ENCODE measurements at regions not wholly inside any gene's neighbourhood (a gene's known extent, or its start where the extent isn't known, plus 50 kb on each side); places are given as distances from the start of the nearest gene placed in this dataset.

DNA sequence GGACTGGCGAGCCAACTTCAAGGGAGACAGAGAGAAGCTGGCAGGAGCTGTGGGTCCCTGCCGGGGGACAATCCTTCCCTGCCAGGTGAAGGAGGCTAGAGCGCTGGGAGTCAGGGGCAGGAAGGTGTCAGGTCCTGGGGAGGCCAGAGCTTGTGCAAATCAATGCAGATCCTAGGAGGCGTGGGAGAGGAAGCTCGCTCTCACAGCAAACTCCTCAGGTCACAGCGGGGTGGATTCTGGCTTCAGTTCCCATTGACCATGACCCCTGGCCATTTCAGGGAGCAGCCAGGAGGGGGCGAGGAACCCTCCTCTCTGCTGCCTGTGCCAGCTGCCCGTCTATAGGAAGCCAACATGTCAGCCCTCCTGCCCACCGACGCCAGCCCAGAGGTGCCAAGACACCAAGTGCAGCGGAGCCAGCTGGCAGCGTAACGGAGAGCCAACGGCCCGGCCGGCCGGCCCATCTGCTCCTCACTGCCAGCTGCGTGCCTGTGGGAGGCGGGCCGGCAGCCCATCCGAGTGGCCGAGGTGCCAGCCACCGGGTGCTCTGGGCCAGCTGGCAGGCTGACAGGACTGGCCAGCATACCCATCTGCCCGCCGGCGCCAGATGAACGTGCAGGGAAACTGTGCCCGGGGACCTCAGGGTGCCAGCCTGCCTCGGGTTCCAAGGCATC is 374.8 kb downstream of the MIAT start:
- no peaks in the 10 kb centered on the region for H3K27me3 ChIP-seq (ENCODE audit: insufficient read depth, low read length)
- H3K36me3 Mint-ChIP-seq: no peaks in the 10 kb centered on the region
- no peak overlapping the region for H3K27ac ChIP-seq (ENCODE audit: low read depth, low read length)
- intact Hi-C loops (cut with micrococcal nuclease): no loop called here
- no peaks in the 10 kb centered on the region for H3K36me3 ChIP-seq (ENCODE audit: insufficient read depth, low read length)
- no peak for DNase-seq
- no peak overlapping the region for H3K4me3 ChIP-seq (ENCODE audit: low read length in 2 of 2)
- no peak overlapping the region for H3K27ac Mint-ChIP-seq
- peaks cover 6 to 17% of the 10 kb centered on the region in 2 donors for H3K27me3 Mint-ChIP-seq
- no peak overlapping the region for H3K4me3 Mint-ChIP-seq
- H3K4me1 Mint-ChIP-seq: no peaks in the 10 kb centered on the region
- H3K9me3 Mint-ChIP-seq: peaks cover 0 to 13% (median 1%) of the 10 kb centered on the region in 8 donors
- ChIA-PET POLR2A (ENCODE audit: partially characterized antibody) (no interaction called here), CTCF (ENCODE audit: partially characterized antibody) (no interaction called here)
- no peaks in the 10 kb centered on the region for H3K9me3 ChIP-seq (ENCODE audit: control insufficient read depth in 1 of 2, low read length in 2 of 2)
- no peaks in the 10 kb centered on the region for H3K4me1 ChIP-seq (ENCODE audit: insufficient read depth, low read length)

DNA sequence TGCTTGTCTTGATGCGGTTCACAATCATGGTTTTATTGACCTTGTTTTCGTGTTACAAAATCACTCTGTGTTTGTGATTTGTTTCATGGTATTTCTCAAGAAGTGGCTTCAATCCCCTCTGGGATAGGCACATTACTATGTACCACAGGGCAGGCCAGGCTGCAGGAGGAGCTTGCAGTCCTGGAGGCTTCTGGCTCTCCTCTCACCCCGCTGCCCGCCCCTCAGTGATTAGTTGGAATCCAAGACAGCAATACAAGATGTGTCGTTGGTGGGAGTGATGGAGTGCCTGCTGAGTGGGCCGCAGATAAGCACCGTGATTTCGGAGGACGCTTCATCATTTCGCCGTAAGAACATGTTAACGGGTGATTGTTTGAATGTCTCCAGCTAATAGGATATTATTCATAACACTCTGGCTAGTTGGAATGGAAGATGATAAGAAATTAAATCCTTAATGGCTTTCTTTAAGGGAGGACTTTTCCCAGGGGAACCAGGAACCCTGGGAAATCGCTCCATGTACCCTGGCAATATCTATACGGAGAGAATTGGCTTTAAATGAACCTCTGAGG is 384.4 kb downstream of the MIAT start:
- Histone ChIP-seq H3K36me3 (ENCODE audit: insufficient read depth, low read length) (no peaks in the 10 kb centered on the region), H3K4me3 (ENCODE audit: low read length in 2 of 2) (no peak overlapping the region), H3K27ac (ENCODE audit: low read depth, low read length) (no peak overlapping the region), H3K4me1 (ENCODE audit: insufficient read depth, low read length) (no peaks in the 10 kb centered on the region), H3K27me3 (ENCODE audit: insufficient read depth, low read length) (no peaks in the 10 kb centered on the region), H3K9me3 (ENCODE audit: control insufficient read depth in 1 of 2, low read length in 2 of 2) (no peaks in the 10 kb centered on the region)
- Mint-ChIP-seq H3K27ac (no peak overlapping the region), H3K4me1 (no peaks in the 10 kb centered on the region), H3K9me3 (peaks cover 0 to 2% (median 0%) of the 10 kb centered on the region in 8 donors), H3K4me3 (no peak overlapping the region), H3K36me3 (no peaks in the 10 kb centered on the region), H3K27me3 (peaks cover 3 to 11% of the 10 kb centered on the region in 2 donors)
- POLR2A ChIA-PET (ENCODE audit: partially characterized antibody): no interaction called here
- CTCF ChIA-PET (ENCODE audit: partially characterized antibody): no interaction called here
- intact Hi-C loops (cut with micrococcal nuclease): no loop called here
- no peak for DNase-seq

DNA sequence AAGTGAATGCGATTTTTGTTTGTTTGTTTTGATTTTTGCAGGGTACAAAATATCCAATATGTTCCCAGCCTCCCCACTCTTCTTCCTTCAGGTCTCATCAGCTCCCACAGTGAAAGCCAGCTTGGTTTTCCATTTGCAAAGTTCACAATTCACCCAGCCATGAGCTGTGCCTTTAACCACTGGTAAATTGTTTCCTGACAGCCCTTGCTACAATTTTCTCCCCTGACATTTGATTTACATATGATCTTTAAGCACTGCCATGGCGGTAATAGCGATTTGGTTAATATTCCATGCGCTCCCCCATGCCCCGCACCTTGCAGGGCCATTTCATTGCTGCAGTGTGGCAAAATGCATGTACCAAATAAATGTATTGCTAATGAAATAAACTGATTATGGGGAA is 385.9 kb downstream of the MIAT start:
- Histone ChIP-seq H3K4me1 (ENCODE audit: insufficient read depth, low read length) (no peaks in the 10 kb centered on the region), H3K27me3 (ENCODE audit: insufficient read depth, low read length) (no peaks in the 10 kb centered on the region), H3K4me3 (ENCODE audit: low read length in 2 of 2) (no peak overlapping the region), H3K9me3 (ENCODE audit: control insufficient read depth in 1 of 2, low read length in 2 of 2) (no peaks in the 10 kb centered on the region), H3K36me3 (ENCODE audit: insufficient read depth, low read length) (no peaks in the 10 kb centered on the region), H3K27ac (ENCODE audit: low read depth, low read length) (no peak overlapping the region)
- Mint-ChIP-seq H3K4me3 (no peak overlapping the region), H3K9me3 (peaks cover 0 to 3% (median 0%) of the 10 kb centered on the region in 8 donors), H3K36me3 (no peaks in the 10 kb centered on the region), H3K4me1 (no peaks in the 10 kb centered on the region), H3K27me3 (peaks cover 3 to 6% of the 10 kb centered on the region in 2 donors), H3K27ac (no peak overlapping the region)
- DNase-seq: no peak
- ChIA-PET CTCF (ENCODE audit: partially characterized antibody) (no interaction called here), POLR2A (ENCODE audit: partially characterized antibody) (no interaction called here)
- intact Hi-C loops (cut with micrococcal nuclease): no loop called here

DNA sequence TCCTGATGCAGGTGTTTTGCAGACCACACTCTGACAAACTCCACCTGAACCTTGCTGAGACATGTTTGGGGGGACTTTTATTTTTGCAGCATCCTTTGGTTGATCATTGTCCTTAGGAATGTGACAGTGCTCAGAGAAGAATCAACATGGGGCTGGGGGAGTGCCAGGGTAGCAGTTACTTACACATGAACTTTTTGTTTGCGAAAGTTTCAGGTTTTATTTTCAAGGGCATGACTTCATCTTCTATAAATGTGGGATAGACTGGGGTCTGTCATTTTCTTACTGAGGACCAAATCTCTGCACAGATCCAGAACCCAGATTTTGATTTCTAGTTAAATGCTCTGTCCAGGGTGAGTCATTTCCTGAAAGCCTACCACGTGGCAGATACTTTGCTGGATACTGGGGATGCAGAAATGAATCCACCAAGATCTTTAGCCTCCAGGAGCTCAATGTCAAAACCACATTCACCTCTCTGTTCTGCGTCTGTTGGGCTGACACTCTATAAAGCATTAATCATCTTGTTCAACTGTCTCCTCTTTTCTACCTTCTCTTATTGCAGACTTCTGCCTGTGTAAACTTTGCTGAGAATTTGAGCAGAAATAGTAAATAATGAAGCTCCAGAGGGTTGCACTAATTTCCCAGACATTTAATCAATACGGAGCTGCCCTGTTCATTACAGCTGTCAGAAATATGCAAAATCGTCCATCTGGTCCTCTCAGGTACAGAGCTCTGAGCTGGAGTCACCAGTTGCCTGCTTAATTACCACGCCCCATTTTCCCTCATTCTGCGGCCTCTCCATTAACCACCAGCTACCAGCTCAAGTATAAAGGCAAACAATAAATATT is 387.9 kb downstream of the MIAT start:
- intact Hi-C loops (cut with micrococcal nuclease): no loop called here
- ChIA-PET CTCF (ENCODE audit: partially characterized antibody) (no interaction called here), POLR2A (ENCODE audit: partially characterized antibody) (no interaction called here)
- H3K4me1 Mint-ChIP-seq: no peaks in the 10 kb centered on the region
- H3K4me3 Mint-ChIP-seq: no peak overlapping the region
- peaks cover 4 to 5% of the 10 kb centered on the region in 2 donors for H3K27me3 Mint-ChIP-seq
- Histone ChIP-seq H3K27ac (ENCODE audit: low read depth, low read length) (no peak overlapping the region), H3K36me3 (ENCODE audit: insufficient read depth, low read length) (no peaks in the 10 kb centered on the region), H3K9me3 (ENCODE audit: control insufficient read depth in 1 of 2, low read length in 2 of 2) (no peaks in the 10 kb centered on the region), H3K4me3 (ENCODE audit: low read length in 2 of 2) (no peak overlapping the region), H3K4me1 (ENCODE audit: insufficient read depth, low read length) (no peaks in the 10 kb centered on the region), H3K27me3 (ENCODE audit: insufficient read depth, low read length) (no peaks in the 10 kb centered on the region)
- no peak for DNase-seq
- H3K27ac Mint-ChIP-seq: no peak overlapping the region
- H3K36me3 Mint-ChIP-seq: no peaks in the 10 kb centered on the region
- H3K9me3 Mint-ChIP-seq: peaks cover 0 to 3% (median 0%) of the 10 kb centered on the region in 8 donors

DNA sequence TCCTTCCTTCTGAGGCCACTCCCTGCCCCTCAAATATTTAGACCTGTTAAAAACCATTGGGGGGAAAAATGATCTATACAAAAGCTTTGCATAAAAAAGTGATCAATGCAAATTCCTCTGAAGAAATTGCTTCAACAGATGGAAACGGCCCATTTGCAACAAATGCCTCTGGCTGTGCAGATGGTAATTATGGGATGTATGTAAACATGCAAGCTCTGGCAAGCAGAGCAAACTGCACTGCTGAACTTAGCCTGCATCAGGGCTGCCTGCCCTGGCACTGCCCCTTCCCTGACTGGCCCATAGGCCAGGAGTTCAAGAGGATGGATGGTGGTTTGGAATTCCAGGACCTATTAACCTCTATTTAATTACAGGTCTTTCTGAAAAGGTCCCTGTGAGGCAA is 388.7 kb downstream of the MIAT start:
- CTCF ChIA-PET (ENCODE audit: partially characterized antibody): no interaction called here
- H3K36me3 ChIP-seq (ENCODE audit: insufficient read depth, low read length): no peaks in the 10 kb centered on the region
- no peak overlapping the region for H3K4me3 Mint-ChIP-seq

DNA sequence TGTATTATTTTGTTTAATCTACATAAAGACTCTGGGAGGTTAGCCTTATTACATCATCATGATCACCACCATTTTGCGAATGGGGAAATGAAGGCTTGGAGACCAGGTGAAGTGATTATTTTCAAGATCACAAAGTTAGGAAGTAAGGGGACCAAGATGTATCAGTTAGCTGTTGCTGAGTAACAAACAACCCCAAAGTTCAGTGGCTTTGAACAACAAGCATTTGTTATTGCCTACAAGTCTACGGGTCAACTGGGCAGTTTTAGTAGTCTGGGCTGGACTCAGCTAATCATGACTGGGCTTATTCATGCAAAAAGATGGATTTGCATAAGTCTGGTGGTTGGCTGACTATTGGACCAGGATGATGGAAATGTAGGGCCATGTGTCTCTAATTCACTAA is 389.2 kb downstream of the MIAT start:
- no peak overlapping the region for H3K27ac Mint-ChIP-seq
- Histone ChIP-seq H3K36me3 (ENCODE audit: insufficient read depth, low read length) (no peaks in the 10 kb centered on the region), H3K4me3 (ENCODE audit: low read length in 2 of 2) (no peak overlapping the region), H3K27ac (ENCODE audit: low read depth, low read length) (no peak overlapping the region), H3K27me3 (ENCODE audit: insufficient read depth, low read length) (no peaks in the 10 kb centered on the region), H3K4me1 (ENCODE audit: insufficient read depth, low read length) (no peaks in the 10 kb centered on the region), H3K9me3 (ENCODE audit: control insufficient read depth in 1 of 2, low read length in 2 of 2) (no peaks in the 10 kb centered on the region)
- no peaks in the 10 kb centered on the region for H3K36me3 Mint-ChIP-seq
- H3K9me3 Mint-ChIP-seq: peaks cover 0 to 3% (median 0%) of the 10 kb centered on the region in 8 donors
- H3K4me3 Mint-ChIP-seq: no peak overlapping the region
- DNase-seq: no peak
- intact Hi-C loops (cut with micrococcal nuclease): no loop called here
- POLR2A ChIA-PET (ENCODE audit: partially characterized antibody): no interaction called here
- H3K27me3 Mint-ChIP-seq: peaks cover 4 to 12% of the 10 kb centered on the region in 2 donors
- CTCF ChIA-PET (ENCODE audit: partially characterized antibody): no interaction called here
- H3K4me1 Mint-ChIP-seq: no peaks in the 10 kb centered on the region

More for the DNA sequence above, 388.7 kb downstream of the MIAT start:
- peaks cover 4 to 12% of the 10 kb centered on the region in 2 donors for H3K27me3 Mint-ChIP-seq
- peaks cover 0 to 3% (median 0%) of the 10 kb centered on the region in 8 donors for H3K9me3 Mint-ChIP-seq
- Histone ChIP-seq H3K4me1 (ENCODE audit: insufficient read depth, low read length) (no peaks in the 10 kb centered on the region), H3K27me3 (ENCODE audit: insufficient read depth, low read length) (no peaks in the 10 kb centered on the region), H3K9me3 (ENCODE audit: control insufficient read depth in 1 of 2, low read length in 2 of 2) (no peaks in the 10 kb centered on the region), H3K27ac (ENCODE audit: low read depth, low read length) (no peak overlapping the region), H3K4me3 (ENCODE audit: low read length in 2 of 2) (no peak overlapping the region)
- DNase-seq: no peak
- intact Hi-C loops (cut with micrococcal nuclease): no loop called here
- no peak overlapping the region for H3K27ac Mint-ChIP-seq
- no peaks in the 10 kb centered on the region for H3K36me3 Mint-ChIP-seq
- no peaks in the 10 kb centered on the region for H3K4me1 Mint-ChIP-seq
- POLR2A ChIA-PET (ENCODE audit: partially characterized antibody): no interaction called here

DNA sequence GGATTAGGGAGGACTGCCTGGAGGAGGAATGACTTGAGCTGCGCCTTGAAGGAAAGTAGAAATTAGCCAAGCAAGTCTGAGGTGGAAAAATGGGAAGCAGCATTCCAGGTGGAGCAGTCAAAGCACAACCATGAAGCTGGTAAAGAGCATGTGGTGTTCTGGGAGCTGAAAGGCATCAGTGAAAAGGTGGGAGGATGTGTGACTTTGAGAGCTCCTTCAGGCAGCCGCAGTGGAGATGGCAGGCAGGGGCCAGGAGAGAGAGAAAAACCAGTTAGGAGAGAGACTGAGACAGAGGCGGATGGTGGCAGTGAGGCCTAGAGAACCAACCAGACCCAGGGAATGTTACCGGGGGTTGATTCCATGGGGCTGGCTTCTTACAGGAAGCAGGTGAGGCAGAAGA is 393.4 kb downstream of the MIAT start:
- no peak overlapping the region for H3K27ac Mint-ChIP-seq
- CTCF ChIA-PET (ENCODE audit: partially characterized antibody): no interaction called here
- H3K27ac ChIP-seq (ENCODE audit: low read depth, low read length): no peak overlapping the region
- H3K9me3 Mint-ChIP-seq: peaks cover 0 to 6% (median 0%) of the 10 kb centered on the region in 8 donors
- no peak overlapping the region for H3K4me3 Mint-ChIP-seq
- H3K36me3 ChIP-seq (ENCODE audit: insufficient read depth, low read length): no peaks in the 10 kb centered on the region
- H3K9me3 ChIP-seq (ENCODE audit: control insufficient read depth in 1 of 2, low read length in 2 of 2): no peaks in the 10 kb centered on the region
- H3K27me3 ChIP-seq (ENCODE audit: insufficient read depth, low read length): no peaks in the 10 kb centered on the region
- H3K4me3 ChIP-seq (ENCODE audit: low read length in 2 of 2): no peak overlapping the region
- no peaks in the 10 kb centered on the region for H3K4me1 Mint-ChIP-seq
- no peaks in the 10 kb centered on the region for H3K36me3 Mint-ChIP-seq
- peaks cover 5 to 12% of the 10 kb centered on the region in 2 donors for H3K27me3 Mint-ChIP-seq
- POLR2A ChIA-PET (ENCODE audit: partially characterized antibody): no interaction called here
- H3K4me1 ChIP-seq (ENCODE audit: insufficient read depth, low read length): no peaks in the 10 kb centered on the region
- intact Hi-C loops (cut with micrococcal nuclease): no loop called here
- no peak for DNase-seq

Measured in CD4-positive, alpha-beta memory T cell (primary cell).